Adrenal gland (tissue), 9 donors: ENCODE measurements at regions not wholly inside any gene's neighbourhood (a gene's known extent, or its start where the extent isn't known, plus 50 kb on each side); places are given as distances from the start of the nearest gene placed in this dataset.

Experiments
- DNase-seq, 7 donors: peaks; one replicate each; pipeline ENCODE4 v3.0.0-alpha.2; 2019 to 2020
- H3K27ac ChIP-seq, 5 donors: fragments of 200-600 bp; sonication (generic) in 4 of 5; 1 replicate in 3 of 5; 2 replicates in 2 of 5; pipeline versions ENCODE4 v1.5.1 to v1.8.0; 2016 to 2020; ENCODE audit warnings: mild to moderate bottlenecking in 1 of 5
- H3K27me3 ChIP-seq: fragments of 200-600 bp; 2 replicates; pipeline ENCODE4 v1.8.0; 2021
- H3K36me3 ChIP-seq, 2 donors: fragments of 200-600 bp; replicated peaks in 1 of 2; 1 replicate in 1 of 2; 2 replicates in 1 of 2; pipeline versions ENCODE4 v1.5.1 to v1.8.0; 2018 to 2022
- H3K4me1 ChIP-seq, 2 donors: fragments of 200-600 bp; replicated peaks in 1 of 2; 1 replicate in 1 of 2; 2 replicates in 1 of 2; pipeline versions ENCODE4 v1.5.1 to v1.8.0; 2018 to 2021
- H3K4me3 ChIP-seq, 4 donors: fragments of 200-600 bp; sonication (generic) in 3 of 4; one replicate each; pipeline ENCODE4 v1.5.1; 2016 to 2018
- H3K9me3 ChIP-seq, 3 donors: fragments of 200-600 bp; sonication (generic) in 1 of 3; replicated peaks in 1 of 3; 1 replicate in 2 of 3; 2 replicates in 1 of 3; pipeline versions ENCODE4 v1.5.1 to v1.8.0; 2016 to 2021
- POLR2A ChIP-seq, 2 donors: fragments of 450-650 bp; IDR thresholded peaks; one replicate each; pipeline ENCODE4 v1.6.1; 2017; ENCODE audit warnings: antibody characterized with exemption in 2 of 2, mild to moderate bottlenecking in 2 of 2, moderate library complexity in 1 of 2
- WGBS, 4 donors: extraction: QIAGEN DNeasy Blood & Tissue Kit in 2 of 4; methylation state at CpG; one replicate each; pipeline versions ENCODE4 v1.1.5 to v1.1.7; 2013 to 2017; 5-methylcytosine and 5-hydroxymethylcytosine counted together
- intact Hi-C, 2 donors: fragments of 100-400 bp; cut with DNase I; formaldehyde crosslinking; loops; one replicate each; pipeline versions ENCODE4 v1.14.1 to v1.15.0; 2022 to 2023
- TF ChIP-seq, protein P1 (sequence below), 6 experiments: fragments of 450-650 bp in 4 of 6; fragments of 200-600 bp in 2 of 6; sonication (generic) in 1 of 6; IDR thresholded peaks; 1 replicate in 5 of 6; 2 replicates in 1 of 6; pipeline versions ENCODE4 v1.5.1 to v1.8.0; 2016 to 2021; ENCODE audit warnings: antibody characterized with exemption in 6 of 6, mild to moderate bottlenecking in 2 of 6, moderate library complexity in 1 of 6
- donor health status: healthy with polysubstance abuse.
- donor health status: Bipolar disorder and iron deficiency.
- donor health status: DM: yes; HTN: yes; CAD: no.
- donor health status: DM: no; HTN: no; CAD: no.
- donor health status: DM: no; HTN: no; CAD: no.

DNA sequence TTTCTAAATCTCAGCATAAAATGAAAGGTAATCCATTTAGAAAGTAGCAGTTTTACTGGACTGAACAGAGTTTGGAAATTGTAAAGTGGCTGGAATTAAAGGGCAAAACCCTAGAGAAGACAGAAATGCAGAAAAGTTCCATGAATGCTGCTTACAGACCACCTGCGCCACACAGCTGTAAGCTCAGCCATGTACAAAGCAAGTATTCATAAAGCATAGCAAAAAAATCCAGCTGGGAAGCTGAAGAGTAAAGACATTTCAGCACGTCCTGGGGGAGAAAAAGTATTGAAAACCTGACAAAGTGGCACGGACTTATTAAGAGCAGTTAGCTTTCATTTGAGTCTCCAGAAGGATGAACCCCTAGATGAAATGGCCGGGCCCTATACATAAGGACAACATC lies 220.1 kb upstream of the CNTN5 start:
- H3K27ac ChIP-seq = no peak overlapping the region
- DNase-seq = no peak
- TF ChIP-seq, protein P1, sequence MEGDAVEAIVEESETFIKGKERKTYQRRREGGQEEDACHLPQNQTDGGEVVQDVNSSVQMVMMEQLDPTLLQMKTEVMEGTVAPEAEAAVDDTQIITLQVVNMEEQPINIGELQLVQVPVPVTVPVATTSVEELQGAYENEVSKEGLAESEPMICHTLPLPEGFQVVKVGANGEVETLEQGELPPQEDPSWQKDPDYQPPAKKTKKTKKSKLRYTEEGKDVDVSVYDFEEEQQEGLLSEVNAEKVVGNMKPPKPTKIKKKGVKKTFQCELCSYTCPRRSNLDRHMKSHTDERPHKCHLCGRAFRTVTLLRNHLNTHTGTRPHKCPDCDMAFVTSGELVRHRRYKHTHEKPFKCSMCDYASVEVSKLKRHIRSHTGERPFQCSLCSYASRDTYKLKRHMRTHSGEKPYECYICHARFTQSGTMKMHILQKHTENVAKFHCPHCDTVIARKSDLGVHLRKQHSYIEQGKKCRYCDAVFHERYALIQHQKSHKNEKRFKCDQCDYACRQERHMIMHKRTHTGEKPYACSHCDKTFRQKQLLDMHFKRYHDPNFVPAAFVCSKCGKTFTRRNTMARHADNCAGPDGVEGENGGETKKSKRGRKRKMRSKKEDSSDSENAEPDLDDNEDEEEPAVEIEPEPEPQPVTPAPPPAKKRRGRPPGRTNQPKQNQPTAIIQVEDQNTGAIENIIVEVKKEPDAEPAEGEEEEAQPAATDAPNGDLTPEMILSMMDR (IDR thresholded peaks at IDR 0.05) = no peak
- no peak for TF ChIP-seq POLR2A (IDR thresholded peaks at IDR 0.05)
- no peaks in the 10 kb centered on the region for H3K36me3 ChIP-seq
- WGBS, 4 donors = 76 to 82% (median 79%) methylated on average over 4 of the region's 4 CpGs
- intact Hi-C loops = no loop called here
- no peaks in the 10 kb centered on the region for H3K27me3 ChIP-seq
- H3K4me3 ChIP-seq = no peak overlapping the region
- no peaks in the 10 kb centered on the region for H3K9me3 ChIP-seq
- no peaks in the 10 kb centered on the region for H3K4me1 ChIP-seq

DNA sequence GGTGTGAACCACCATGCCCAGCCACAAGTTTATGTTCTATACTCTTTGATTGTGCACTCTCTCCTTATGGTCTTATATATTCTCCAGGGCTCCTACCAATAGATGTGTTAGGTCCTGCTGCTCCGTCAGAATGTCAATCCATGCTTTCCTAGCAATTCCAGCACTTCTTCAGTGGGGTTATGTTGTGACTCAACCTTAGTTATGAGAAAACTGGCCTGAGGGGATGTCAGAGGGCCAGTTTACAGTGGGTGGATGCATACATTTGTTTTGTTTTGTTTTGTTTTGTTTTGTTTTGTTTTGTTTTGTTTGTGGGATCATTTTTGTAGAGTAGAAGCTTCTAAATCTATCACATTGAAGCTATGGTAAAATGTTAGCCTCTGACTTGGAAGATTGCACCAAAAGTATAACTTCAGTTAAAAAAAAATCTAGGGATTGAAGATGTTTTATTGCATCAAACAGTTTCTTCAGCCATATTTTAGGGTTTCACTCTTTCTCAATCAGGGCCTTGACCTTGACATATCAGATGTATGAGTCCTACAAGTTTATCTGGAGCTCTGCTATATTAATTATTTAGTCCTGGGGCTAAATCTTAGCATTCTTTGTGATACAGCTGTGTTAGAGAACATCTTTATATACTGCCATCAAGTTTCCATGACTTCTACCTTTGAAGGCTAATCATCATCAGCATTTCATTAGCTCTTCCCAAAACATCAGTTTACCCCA lies 191.6 kb upstream of the CNTN5 start:
- no peaks in the 10 kb centered on the region for H3K9me3 ChIP-seq
- no peak for TF ChIP-seq POLR2A (IDR thresholded peaks at IDR 0.05)
- TF ChIP-seq, protein P1 (IDR thresholded peaks at IDR 0.05) = no peak
- H3K27ac ChIP-seq = no peak overlapping the region
- DNase-seq = no peak
- no peaks in the 10 kb centered on the region for H3K36me3 ChIP-seq
- H3K4me1 ChIP-seq = no peaks in the 10 kb centered on the region
- H3K27me3 ChIP-seq = no peaks in the 10 kb centered on the region
- no peak overlapping the region for H3K4me3 ChIP-seq
- intact Hi-C loops = no loop called here
- WGBS, 4 donors = 75 to 100% (median 90%) methylated on average over 1 of the region's 1 CpG

DNA sequence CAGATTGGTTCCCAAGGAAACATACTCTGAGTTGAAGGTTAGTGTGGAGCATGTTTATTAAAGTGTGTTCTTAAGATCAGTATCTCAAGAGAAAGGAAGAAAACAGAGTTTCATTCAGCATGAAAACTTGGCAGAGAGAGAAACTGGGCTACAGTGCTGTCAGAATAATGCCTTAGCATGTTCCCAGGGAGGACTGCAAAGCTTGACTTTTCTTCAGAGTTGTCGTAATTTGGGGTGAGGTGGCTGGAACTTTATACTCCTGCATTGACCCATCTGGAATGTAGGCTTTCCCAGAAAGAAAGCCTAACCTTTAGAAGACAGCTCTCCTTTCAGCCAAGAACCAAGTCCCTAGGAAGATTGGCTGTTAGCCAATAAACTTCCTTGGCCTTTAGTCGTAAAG lies 190.8 kb upstream of the CNTN5 start:
- no peaks in the 10 kb centered on the region for H3K27me3 ChIP-seq
- H3K36me3 ChIP-seq = no peaks in the 10 kb centered on the region
- DNase-seq = no peak
- TF ChIP-seq POLR2A (IDR thresholded peaks at IDR 0.05) = no peak
- TF ChIP-seq, protein P1 (IDR thresholded peaks at IDR 0.05) = no peak
- H3K4me3 ChIP-seq = no peak overlapping the region
- no peaks in the 10 kb centered on the region for H3K9me3 ChIP-seq
- H3K27ac ChIP-seq = no peak overlapping the region
- WGBS, 4 donors = 75 to 77% (median 75%) methylated on average over 2 of the region's 2 CpGs
- H3K4me1 ChIP-seq = no peaks in the 10 kb centered on the region
- intact Hi-C loops = no loop called here

DNA sequence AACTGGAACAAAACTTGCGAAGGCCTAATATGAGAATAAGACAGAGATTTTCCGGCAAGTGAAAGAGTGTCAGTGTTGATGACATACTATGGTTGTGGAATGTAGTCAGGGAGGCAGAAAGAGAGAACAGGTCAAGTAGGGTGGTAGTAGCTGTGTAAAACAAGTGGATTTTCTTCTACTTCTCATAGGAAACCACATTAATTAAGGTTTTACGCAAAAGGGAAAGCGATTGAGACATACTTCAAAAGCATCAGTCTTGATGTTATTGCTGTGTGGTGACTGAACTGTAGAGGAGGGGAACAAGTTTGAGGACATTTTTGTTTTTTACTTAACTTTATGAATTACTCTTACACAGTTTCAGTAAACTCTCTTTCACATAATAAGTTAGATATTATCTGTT lies 186.0 kb upstream of the CNTN5 start:
- Histone ChIP-seq H3K36me3 (no peaks in the 10 kb centered on the region), H3K9me3 (no peaks in the 10 kb centered on the region), H3K27ac (no peak overlapping the region), H3K4me1 (no peaks in the 10 kb centered on the region), H3K4me3 (no peak overlapping the region), H3K27me3 (no peaks in the 10 kb centered on the region)
- WGBS, 4 donors = 84 to 96% (median 89%) methylated on average over 4 of the region's 4 CpGs
- intact Hi-C loops = no loop called here
- TF ChIP-seq POLR2A (IDR thresholded peaks at IDR 0.05) = no peak
- TF ChIP-seq, protein P1 (IDR thresholded peaks at IDR 0.05) = no peak
- DNase-seq = no peak
